Neural cell (in vitro differentiated cells): ENCODE measurements at regions not wholly inside any gene's neighbourhood (a gene's known extent, or its start where the extent isn't known, plus 50 kb on each side); places are given as distances from the start of the nearest gene placed in this dataset.

ENCODE experiments used
- H2AFZ ChIP-seq: fragments of 200-600, 300-800 bp; sonication (generic), shearing (Covaris generic); 2 replicates; pipeline ENCODE4 v1.6.0; 2014; ENCODE audit warnings: low read depth, mild to moderate bottlenecking, antibody characterized with exemption, low read length, moderate library complexity
- H3F3A ChIP-seq: fragments of 200-600 bp; shearing (Covaris generic); 2 replicates; pipeline ENCODE4 v1.6.1; 2016; ENCODE audit warnings: mild to moderate bottlenecking, moderate library complexity, mixed read lengths, antibody characterized with exemption, low read length; ENCODE audit not compliant: insufficient read depth, poor library complexity, severe bottlenecking
- H3K27ac ChIP-seq: fragments of 200-600, 300-800 bp; sonication (generic), shearing (Covaris generic); 2 replicates; pipeline ENCODE4 v1.5.1; 2014; ENCODE audit warnings: mild to moderate bottlenecking, low read length, moderate library complexity
- H3K27me3 ChIP-seq: fragments of 300-800, 200-600 bp; sonication (generic), shearing (Covaris generic); 2 replicates; pipeline ENCODE4 v1.6.0; 2014; ENCODE audit warnings: mild to moderate bottlenecking, low read depth, low read length, moderate library complexity; ENCODE audit not compliant: insufficient read depth
- H3K36me3 ChIP-seq: fragments of 300-800, 200-600 bp; sonication (generic), shearing (Covaris generic); 2 replicates; pipeline ENCODE4 v1.5.1; 2014; ENCODE audit warnings: mild to moderate bottlenecking, antibody characterized with exemption, low read length, moderate library complexity; ENCODE audit not compliant: insufficient read depth
- H3K4me2 ChIP-seq: fragments of 300-800, 200-600 bp; sonication (generic), shearing (Covaris generic); 2 replicates; pipeline ENCODE4 v1.6.0; 2014; ENCODE audit warnings: mild to moderate bottlenecking, low read length
- H3K4me3 ChIP-seq: fragments of 300-800, 200-600 bp; sonication (generic), shearing (Covaris generic); 2 replicates; pipeline ENCODE4 v1.5.1; 2014; ENCODE audit warnings: mild to moderate bottlenecking, low read length, moderate library complexity
- H3K79me2 ChIP-seq: fragments of 200-600 bp; shearing (Covaris generic); replicated peaks from 2 replicates; pipeline ENCODE4 v1.6.0; 2014; ENCODE audit warnings: mild to moderate bottlenecking, low read length, moderate library complexity; ENCODE audit not compliant: insufficient read depth
- H3K9ac ChIP-seq: fragments of 300-800, 200-600 bp; sonication (generic), shearing (Covaris generic); 2 replicates; pipeline ENCODE4 v1.6.1; 2016; ENCODE audit warnings: mild to moderate bottlenecking, low read length, mixed read lengths
- H3K9me2 ChIP-seq: fragments of 200-600 bp; shearing (Covaris generic); 2 replicates; pipeline ENCODE4 v1.6.1; 2016; ENCODE audit warnings: mild to moderate bottlenecking, low read length, mixed read lengths; ENCODE audit not compliant: insufficient read depth
- H3K9me3 ChIP-seq: fragments of 200-600, 300-800 bp; sonication (generic), shearing (Covaris generic); 2 replicates; pipeline ENCODE4 v1.6.1; 2016; ENCODE audit warnings: mild to moderate bottlenecking, mixed run types, low read length, moderate library complexity, mixed read lengths
- H4K20me1 ChIP-seq: fragments of 200-600 bp; shearing (Covaris generic); 2 replicates; pipeline ENCODE4 v1.6.1; 2016; ENCODE audit warnings: mild to moderate bottlenecking, mixed run types; ENCODE audit not compliant: insufficient read depth
- CTCF ChIP-seq: fragments of 450-650 bp; IDR thresholded peaks from 2 replicates; pipeline ENCODE4 v1.5.1; 2014; ENCODE audit warnings: antibody characterized with exemption, mild to moderate bottlenecking, moderate library complexity; ENCODE audit not compliant: poor library complexity, severe bottlenecking
- EP300 ChIP-seq: fragments of 450-650 bp; conservative IDR thresholded peaks from 2 replicates; pipeline ENCODE4 v1.6.1; 2014; ENCODE audit warnings: antibody characterized with exemption, mild to moderate bottlenecking, moderate library complexity; ENCODE audit not compliant: poor library complexity, severe bottlenecking
- EZH2 ChIP-seq: fragments of 200-600, 300-800 bp; shearing (Covaris generic), sonication (generic); IDR thresholded peaks from 2 replicates; pipeline ENCODE4 v1.6.1; 2014; ENCODE audit warnings: antibody characterized with exemption, low read length, borderline replicate concordance, mild to moderate bottlenecking; ENCODE audit not compliant: insufficient read depth, poor library complexity, severe bottlenecking
- MXI1 ChIP-seq: fragments of 450-650 bp; conservative IDR thresholded peaks from 2 replicates; pipeline ENCODE4 v1.6.1; 2014; ENCODE audit warnings: antibody characterized with exemption, mild to moderate bottlenecking; ENCODE audit not compliant: poor library complexity, severe bottlenecking
- POLR2AphosphoS5 ChIP-seq: IDR thresholded peaks from 2 replicates; pipeline ENCODE4 v1.6.1; 2012
- REST ChIP-seq: IDR thresholded peaks from 2 replicates; pipeline ENCODE4 v1.6.1; 2012; ENCODE audit warnings: borderline replicate concordance
- TAF1 ChIP-seq: IDR thresholded peaks from 2 replicates; pipeline ENCODE4 v1.6.1; 2012; ENCODE audit warnings: low read depth

- no peak overlapping the region for H3K4me2 ChIP-seq
- H3K9me2 ChIP-seq, result no peaks in the 10 kb centered on the region
- H3F3A ChIP-seq, result no peaks in the 10 kb centered on the region
- H3K9ac ChIP-seq, result no peak overlapping the region
- no peak overlapping the region for H2AFZ ChIP-seq
- H3K36me3 ChIP-seq, result no peaks in the 10 kb centered on the region
- H3K9me3 ChIP-seq, result no peaks in the 10 kb centered on the region
- no peak for TF ChIP-seq EP300
- no peaks in the 10 kb centered on the region for H4K20me1 ChIP-seq
- no peak overlapping the region for H3K4me3 ChIP-seq
- no peaks in the 10 kb centered on the region for H3K79me2 ChIP-seq
- H3K27ac ChIP-seq, result no peak overlapping the region
- no peaks in the 10 kb centered on the region for H3K27me3 ChIP-seq
Measured at GRCh38 chr3:163692494-163692893, 1385.8 kb downstream of the SI start.

- Histone ChIP-seq H3K79me2 (no peaks in the 10 kb centered on the region), H3K9me2 (no peaks in the 10 kb centered on the region), H3F3A (no peaks in the 10 kb centered on the region), H3K27me3 (no peaks in the 10 kb centered on the region), H3K4me3 (no peak overlapping the region), H2AFZ (no peak overlapping the region), H3K4me2 (no peak overlapping the region), H4K20me1 (no peaks in the 10 kb centered on the region), H3K9ac (no peak overlapping the region), H3K36me3 (no peaks in the 10 kb centered on the region), H3K27ac (no peak overlapping the region), H3K9me3 (no peaks in the 10 kb centered on the region)
- TF ChIP-seq MXI1, result no peak
- no peak for TF ChIP-seq POLR2AphosphoS5
Measured at GRCh38 chr3:163684651-163685050, 1393.6 kb downstream of the SI start.

- H3K9ac ChIP-seq, result no peak overlapping the region
- TF ChIP-seq CTCF, result no peak
- TF ChIP-seq POLR2AphosphoS5, result peak; percentile 22
- TF ChIP-seq EP300, result no peak
- TF ChIP-seq EZH2, result no peak
- no peak overlapping the region for H3K4me3 ChIP-seq
- H3F3A ChIP-seq, result no peaks in the 10 kb centered on the region
- H3K27me3 ChIP-seq, result no peaks in the 10 kb centered on the region
- H3K9me2 ChIP-seq, result no peaks in the 10 kb centered on the region
- H3K4me2 ChIP-seq, result no peak overlapping the region
- peak overlapping the region; percentile 46 for H3K27ac ChIP-seq
- no peaks in the 10 kb centered on the region for H3K79me2 ChIP-seq
- no peaks in the 10 kb centered on the region for H3K9me3 ChIP-seq
- H4K20me1 ChIP-seq, result no peaks in the 10 kb centered on the region
- H2AFZ ChIP-seq, result no peak overlapping the region
- H3K36me3 ChIP-seq, result no peaks in the 10 kb centered on the region
Measured at GRCh38 chr3:163672954-163673353, 1405.3 kb downstream of the SI start.

GRCh38 chr3:163671201-163671600, 1407.1 kb downstream of the SI start:
- no peaks in the 10 kb centered on the region for H3K79me2 ChIP-seq
- H3K27me3 ChIP-seq, result no peaks in the 10 kb centered on the region
- no peaks in the 10 kb centered on the region for H3K9me2 ChIP-seq
- H3K4me3 ChIP-seq, result no peak overlapping the region
- H3F3A ChIP-seq, result no peaks in the 10 kb centered on the region
- no peaks in the 10 kb centered on the region for H4K20me1 ChIP-seq
- H3K27ac ChIP-seq, result no peak overlapping the region
- H3K36me3 ChIP-seq, result no peaks in the 10 kb centered on the region
- no peak overlapping the region for H3K4me2 ChIP-seq
- TF ChIP-seq EP300, result no peak
- TF ChIP-seq TAF1, result no peak
- no peak for TF ChIP-seq MXI1
- no peak for TF ChIP-seq REST
- TF ChIP-seq CTCF, result no peak
- H2AFZ ChIP-seq, result no peak overlapping the region
- H3K9ac ChIP-seq, result no peak overlapping the region
- H3K9me3 ChIP-seq, result no peaks in the 10 kb centered on the region
